Tibial nerve (tissue), 4 donors: ENCODE measurements at regions not wholly inside any gene's neighbourhood (a gene's known extent, or its start where the extent isn't known, plus 50 kb on each side); places are given as distances from the start of the nearest gene placed in this dataset.

Experiments
- CTCF ChIP-seq, 5 experiments: fragments of 200-600 bp in 3 of 5; fragments of 450-650 bp in 2 of 5; sonication (generic) in 3 of 5; IDR thresholded peaks; one replicate each; pipeline ENCODE4 v1.5.1; 2016 to 2019; ENCODE audit warnings: antibody characterized with exemption in 5 of 5, mild to moderate bottlenecking in 3 of 5, moderate library complexity in 2 of 5
- EP300 ChIP-seq, 2 donors: sonication (generic); formaldehyde crosslinking; IDR thresholded peaks; one replicate each; pipeline ENCODE4 v1.6.1; 2017; ENCODE audit warnings: antibody characterized with exemption in 2 of 2, mild to moderate bottlenecking in 1 of 2

GRCh38 chr18:43819397-43819796, 542.1 kb upstream of the SYT4 start:
- TF ChIP-seq CTCF (IDR thresholded peaks at IDR 0.05) (no peak), EP300 (IDR thresholded peaks at IDR 0.05) (no peak)
